Tibial artery (tissue), 4 donors: ENCODE measurements at regions not wholly inside any gene's neighbourhood (a gene's known extent, or its start where the extent isn't known, plus 50 kb on each side); places are given as distances from the start of the nearest gene placed in this dataset.

Experiments used
- DNase-seq, 2 donors: peaks; one replicate each; pipeline ENCODE4 v3.0.0-alpha.2; 2019
- H3K27ac ChIP-seq, 2 donors: fragments of 200-600 bp; sonication (generic) in 1 of 2; 1 replicate in 1 of 2; 2 replicates in 1 of 2; pipeline ENCODE4 v1.5.1; 2018 to 2019; ENCODE audit warnings: mild to moderate bottlenecking in 1 of 2
- H3K27me3 ChIP-seq, 2 donors: fragments of 200-600 bp; sonication (generic) in 1 of 2; one replicate each; pipeline versions ENCODE4 v1.5.1 to v1.6.0; 2016 to 2019
- H3K36me3 ChIP-seq, 3 donors: fragments of 200-600 bp; sonication (generic) in 2 of 3; one replicate each; pipeline ENCODE4 v1.5.1; 2016 to 2019; ENCODE audit warnings: mild to moderate bottlenecking in 2 of 3
- H3K4me1 ChIP-seq, 4 donors: fragments of 200-600 bp; sonication (generic) in 2 of 4; 1 replicate in 3 of 4; 2 replicates in 1 of 4; pipeline ENCODE4 v1.5.1; 2016 to 2019
- H3K4me3 ChIP-seq, 2 donors: fragments of 200-600 bp; sonication (generic) in 1 of 2; 1 replicate in 1 of 2; 2 replicates in 1 of 2; pipeline ENCODE4 v1.5.1; 2018 to 2019; ENCODE audit warnings: mild to moderate bottlenecking in 2 of 2
- H3K9me3 ChIP-seq, 3 donors: fragments of 200-600 bp; sonication (generic) in 1 of 3; one replicate each; pipeline ENCODE4 v1.5.1; 2016 to 2019
- intact Hi-C: fragments of 100-400 bp; cut with DNase I; formaldehyde crosslinking; loops from one replicate; pipeline ENCODE4 v1.15.0; 2023; ENCODE audit warnings: low total_unique reads
- TF ChIP-seq, protein P1 (sequence below), 2 experiments: fragments of 200-600 bp in 1 of 2; fragments of 450-650 bp in 1 of 2; IDR thresholded peaks; one replicate each; pipeline ENCODE4 v1.5.1; 2017 to 2019; ENCODE audit warnings: antibody characterized with exemption in 2 of 2, mild to moderate bottlenecking in 1 of 2, moderate library complexity in 1 of 2

DNA sequence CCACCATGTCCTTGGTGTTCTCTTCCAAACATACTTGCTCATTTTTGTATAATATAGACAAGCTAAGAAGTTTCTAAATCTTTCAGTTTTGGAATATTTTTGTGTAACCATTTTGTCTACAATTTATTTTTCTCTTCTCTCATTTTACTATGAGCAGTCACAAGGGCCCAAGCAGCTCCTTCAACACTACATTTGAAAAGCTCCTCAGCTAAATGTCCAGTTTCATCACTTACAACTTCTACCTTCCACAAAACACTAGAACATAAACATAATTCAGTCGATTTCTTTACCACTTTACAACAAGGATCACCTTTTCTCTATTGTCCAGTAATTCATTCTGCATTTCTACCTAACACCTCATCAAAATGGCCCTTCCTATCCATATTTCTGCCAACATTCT is 554.4 kb downstream of the RAB28 start:
- Histone ChIP-seq H3K36me3 (no peaks in the 10 kb centered on the region), H3K4me1 (peaks cover 0 to 2% (median 0%) of the 10 kb centered on the region in 4 donors), H3K27me3 (no peaks in the 10 kb centered on the region), H3K27ac (no peak overlapping the region), H3K4me3 (no peak overlapping the region), H3K9me3 (no peaks in the 10 kb centered on the region)
- intact Hi-C loops = no loop called here
- TF ChIP-seq, protein P1, sequence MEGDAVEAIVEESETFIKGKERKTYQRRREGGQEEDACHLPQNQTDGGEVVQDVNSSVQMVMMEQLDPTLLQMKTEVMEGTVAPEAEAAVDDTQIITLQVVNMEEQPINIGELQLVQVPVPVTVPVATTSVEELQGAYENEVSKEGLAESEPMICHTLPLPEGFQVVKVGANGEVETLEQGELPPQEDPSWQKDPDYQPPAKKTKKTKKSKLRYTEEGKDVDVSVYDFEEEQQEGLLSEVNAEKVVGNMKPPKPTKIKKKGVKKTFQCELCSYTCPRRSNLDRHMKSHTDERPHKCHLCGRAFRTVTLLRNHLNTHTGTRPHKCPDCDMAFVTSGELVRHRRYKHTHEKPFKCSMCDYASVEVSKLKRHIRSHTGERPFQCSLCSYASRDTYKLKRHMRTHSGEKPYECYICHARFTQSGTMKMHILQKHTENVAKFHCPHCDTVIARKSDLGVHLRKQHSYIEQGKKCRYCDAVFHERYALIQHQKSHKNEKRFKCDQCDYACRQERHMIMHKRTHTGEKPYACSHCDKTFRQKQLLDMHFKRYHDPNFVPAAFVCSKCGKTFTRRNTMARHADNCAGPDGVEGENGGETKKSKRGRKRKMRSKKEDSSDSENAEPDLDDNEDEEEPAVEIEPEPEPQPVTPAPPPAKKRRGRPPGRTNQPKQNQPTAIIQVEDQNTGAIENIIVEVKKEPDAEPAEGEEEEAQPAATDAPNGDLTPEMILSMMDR (IDR thresholded peaks at IDR 0.05) = no peak
- DNase-seq = no peak

DNA sequence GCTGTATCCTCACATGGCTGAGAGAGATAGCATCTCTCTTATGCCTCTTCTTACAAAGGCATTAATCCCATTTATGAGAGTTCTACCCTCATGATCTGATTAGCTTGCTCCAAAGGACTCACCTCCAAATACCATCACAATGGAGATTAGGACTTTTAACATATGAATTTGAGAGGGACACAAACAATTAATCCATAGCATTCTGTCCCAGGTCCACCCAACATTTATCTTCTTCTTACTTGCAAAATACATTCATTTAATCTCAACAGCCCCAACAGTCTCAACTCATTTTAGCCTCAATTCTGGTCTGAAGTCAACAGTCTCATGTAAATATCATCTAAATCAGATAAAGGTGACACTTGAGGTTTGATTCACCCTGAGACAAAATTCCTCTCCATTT is 555.4 kb downstream of the RAB28 start:
- no peak overlapping the region for H3K27ac ChIP-seq
- peaks cover 0 to 2% (median 0%) of the 10 kb centered on the region in 4 donors for H3K4me1 ChIP-seq
- DNase-seq = no peak
- no peak overlapping the region for H3K4me3 ChIP-seq
- TF ChIP-seq, protein P1 (IDR thresholded peaks at IDR 0.05) = no peak
- intact Hi-C loops = no loop called here
- H3K36me3 ChIP-seq = no peaks in the 10 kb centered on the region
- no peaks in the 10 kb centered on the region for H3K9me3 ChIP-seq
- H3K27me3 ChIP-seq = no peaks in the 10 kb centered on the region

DNA sequence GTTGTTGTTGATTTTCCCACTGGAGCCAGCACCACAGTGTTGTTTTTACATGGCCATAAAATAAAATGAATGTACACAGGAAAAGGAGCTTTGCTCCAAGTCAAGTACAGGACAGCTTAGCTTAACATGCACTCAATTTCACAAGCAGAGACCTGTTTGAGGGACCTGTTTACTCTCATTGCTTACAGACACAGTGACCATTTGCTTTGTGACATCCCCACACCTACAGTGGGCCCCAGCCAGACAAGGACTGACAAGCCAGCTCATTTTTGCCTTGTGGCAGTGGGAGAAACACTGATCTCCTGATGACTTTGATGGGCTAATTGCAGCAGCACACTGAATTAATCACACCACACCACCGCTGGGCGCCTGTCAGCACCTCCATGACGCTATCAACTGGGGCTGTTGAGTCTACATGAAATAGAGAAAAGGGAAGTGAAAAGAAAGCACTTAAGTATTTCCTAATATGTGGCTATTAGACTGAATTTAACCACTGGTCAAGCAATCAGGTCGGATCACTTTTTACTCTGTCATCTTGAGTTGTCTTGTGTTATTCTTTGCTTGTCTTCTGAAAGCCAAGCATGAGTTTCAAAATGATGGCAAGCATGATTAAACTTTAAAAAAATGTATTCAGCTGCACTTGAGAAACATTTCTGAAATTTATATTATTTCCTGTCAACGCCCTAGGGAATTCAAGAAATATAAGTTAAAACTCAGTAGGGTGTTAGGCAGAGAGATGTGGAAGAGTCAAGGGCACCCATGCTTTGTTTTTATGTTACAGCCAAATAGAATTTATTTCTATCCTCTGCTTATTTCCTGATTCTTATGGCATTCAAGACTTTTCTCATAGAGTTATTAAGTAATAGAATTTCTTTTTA is 557.7 kb downstream of the RAB28 start:
- intact Hi-C loops = no loop called here
- Histone ChIP-seq H3K9me3 (no peaks in the 10 kb centered on the region), H3K4me1 (no peaks in the 10 kb centered on the region), H3K36me3 (no peaks in the 10 kb centered on the region), H3K27ac (no peak overlapping the region), H3K4me3 (no peak overlapping the region), H3K27me3 (no peaks in the 10 kb centered on the region)
- TF ChIP-seq, protein P1 (IDR thresholded peaks at IDR 0.05) = no peak
- no peak for DNase-seq

DNA sequence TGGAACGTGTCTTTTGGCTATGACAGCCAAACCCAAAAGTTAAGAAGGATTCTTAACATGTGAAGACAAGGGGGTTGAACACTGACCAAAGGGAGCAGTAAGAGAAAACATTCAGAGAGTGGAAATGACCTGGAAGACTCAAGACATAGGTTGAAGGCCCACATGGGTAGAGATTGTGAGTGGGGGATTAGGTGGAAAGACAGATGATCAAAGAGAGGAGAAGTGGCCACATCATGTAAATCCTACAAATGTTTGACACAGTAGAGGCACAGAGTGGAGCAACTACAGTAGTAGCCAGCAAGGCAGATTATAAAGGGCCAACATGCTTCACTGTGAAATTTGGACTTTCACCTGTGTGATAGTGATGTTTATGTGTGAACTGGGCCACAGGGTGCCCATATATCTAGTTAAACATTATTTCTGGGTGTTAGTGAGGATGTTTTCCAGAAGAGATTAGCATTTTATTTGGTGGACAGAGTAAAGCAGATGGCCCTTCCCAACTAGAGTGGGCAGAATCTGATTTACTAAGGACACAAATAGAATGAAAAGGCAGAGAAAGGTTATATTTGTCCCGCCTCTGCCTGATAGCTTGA is 559.3 kb downstream of the RAB28 start:
- Histone ChIP-seq H3K4me1 (no peaks in the 10 kb centered on the region), H3K9me3 (no peaks in the 10 kb centered on the region), H3K27ac (no peak overlapping the region), H3K4me3 (no peak overlapping the region), H3K27me3 (no peaks in the 10 kb centered on the region), H3K36me3 (no peaks in the 10 kb centered on the region)
- TF ChIP-seq, protein P1 (IDR thresholded peaks at IDR 0.05) = no peak
- no peak for DNase-seq
- intact Hi-C loops = no loop called here

DNA sequence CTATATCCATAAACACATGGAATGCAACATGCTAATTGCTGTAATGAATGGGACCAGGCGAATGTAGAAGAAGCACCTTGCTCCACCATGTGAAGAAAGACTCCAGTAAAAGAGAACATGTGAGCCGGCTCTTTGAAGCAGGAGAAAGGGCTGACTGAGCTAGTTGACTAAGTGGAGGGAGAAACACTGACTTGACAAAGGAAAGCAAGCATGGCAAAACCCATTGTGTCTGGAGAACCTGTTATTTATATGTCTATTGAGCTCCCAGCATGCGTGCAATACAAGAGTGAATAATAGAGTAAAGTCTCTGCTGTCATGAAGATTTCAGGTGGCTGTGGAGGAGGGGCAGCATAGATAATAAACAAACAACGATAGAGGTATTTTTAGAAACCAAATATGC is 559.9 kb downstream of the RAB28 start:
- no peaks in the 10 kb centered on the region for H3K36me3 ChIP-seq
- H3K4me3 ChIP-seq = no peak overlapping the region
- intact Hi-C loops = no loop called here
- no peaks in the 10 kb centered on the region for H3K4me1 ChIP-seq
- H3K27ac ChIP-seq = no peak overlapping the region
- DNase-seq = no peak
- TF ChIP-seq, protein P1 (IDR thresholded peaks at IDR 0.05) = no peak
- H3K27me3 ChIP-seq = no peaks in the 10 kb centered on the region
- H3K9me3 ChIP-seq = no peaks in the 10 kb centered on the region
